GM18909 (cell line): ENCODE measurements at regions not wholly inside any gene's neighbourhood (a gene's known extent, or its start where the extent isn't known, plus 50 kb on each side); places are given as distances from the start of the nearest gene placed in this dataset.

Source experiments
- ATAC-seq: cut with Tn5 transposase; IDR thresholded peaks from one replicate; pipeline ENCODE4 v1.9.1; 2021; ENCODE audit warnings: mild to moderate bottlenecking; ENCODE audit not compliant: unreplicated experiment, poor library complexity

GRCh38 chr17:79272666-79273219 lies 198.1 kb downstream of the ENGASE start:
- ATAC-seq: no peak

- ATAC-seq: no peak
Observed at GRCh38 chr17:79272220-79272619, 197.6 kb downstream of the ENGASE start.

DNA sequence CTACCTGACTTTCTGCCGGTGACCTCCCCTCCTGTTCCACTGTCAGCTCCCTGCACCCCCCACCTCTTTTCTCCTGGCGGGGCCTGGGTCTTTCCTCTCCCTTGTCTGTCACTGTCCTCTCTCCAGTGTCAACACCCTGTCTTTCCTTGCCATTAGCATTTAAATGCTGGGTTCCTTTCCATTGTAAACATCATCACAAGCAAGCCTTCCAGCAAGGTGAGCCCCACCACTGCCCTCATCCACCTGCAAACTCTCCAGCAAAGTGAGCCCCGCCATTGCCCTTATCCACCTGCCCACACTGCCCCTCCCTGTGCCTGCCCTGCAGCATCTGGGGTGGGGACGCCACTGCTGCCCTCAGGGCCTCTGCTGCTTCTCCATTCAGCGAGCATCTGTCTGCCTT lies 195.0 kb downstream of the ENGASE start:
- ATAC-seq: no peak

- no peak for ATAC-seq
Observed at GRCh38 chr17:79263191-79263590, 188.6 kb downstream of the ENGASE start.

- no peak for ATAC-seq
Observed at GRCh38 chr17:79262624-79263023, 188.0 kb downstream of the ENGASE start.

DNA sequence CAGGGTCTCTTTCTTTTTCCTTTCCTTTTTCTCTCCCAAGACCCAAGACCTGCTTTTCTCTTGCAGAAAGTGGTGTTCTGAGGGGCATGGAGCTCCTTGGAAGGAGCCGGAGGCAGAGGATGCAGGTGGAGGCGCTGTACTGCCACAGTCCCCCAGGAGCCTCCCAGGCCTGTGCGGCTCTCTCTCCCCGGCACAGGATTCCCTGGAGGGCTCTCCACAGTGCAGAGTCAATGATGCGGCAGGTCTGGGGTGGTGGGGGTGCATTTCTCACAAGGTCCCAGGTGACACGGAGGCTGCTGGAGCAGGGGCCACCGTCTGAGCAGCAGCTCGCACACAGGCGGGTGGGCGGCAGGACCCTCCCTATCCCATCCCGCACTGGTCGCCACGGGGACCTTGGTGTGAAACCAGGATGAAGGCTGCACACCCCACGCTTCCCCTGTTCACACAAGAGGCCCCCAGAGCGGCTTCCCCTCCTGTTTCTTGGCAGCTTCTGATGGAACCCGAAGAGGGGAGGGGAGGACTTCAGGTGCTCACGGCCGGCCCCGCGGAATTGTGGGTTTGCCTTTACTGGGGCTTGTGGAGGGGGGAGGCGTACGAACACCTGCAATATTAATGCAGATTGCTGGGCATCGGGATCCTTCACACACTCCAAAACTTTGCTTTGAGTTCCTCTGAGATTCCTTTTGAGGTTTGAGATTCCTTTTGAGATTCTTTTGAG lies 186.9 kb downstream of the ENGASE start:
- no peak for ATAC-seq

GRCh38 chr17:79258843-79259242 lies 184.2 kb downstream of the ENGASE start:
- ATAC-seq: no peak

- no peak for ATAC-seq
Observed at GRCh38 chr17:79258041-79258440, 183.4 kb downstream of the ENGASE start.

DNA sequence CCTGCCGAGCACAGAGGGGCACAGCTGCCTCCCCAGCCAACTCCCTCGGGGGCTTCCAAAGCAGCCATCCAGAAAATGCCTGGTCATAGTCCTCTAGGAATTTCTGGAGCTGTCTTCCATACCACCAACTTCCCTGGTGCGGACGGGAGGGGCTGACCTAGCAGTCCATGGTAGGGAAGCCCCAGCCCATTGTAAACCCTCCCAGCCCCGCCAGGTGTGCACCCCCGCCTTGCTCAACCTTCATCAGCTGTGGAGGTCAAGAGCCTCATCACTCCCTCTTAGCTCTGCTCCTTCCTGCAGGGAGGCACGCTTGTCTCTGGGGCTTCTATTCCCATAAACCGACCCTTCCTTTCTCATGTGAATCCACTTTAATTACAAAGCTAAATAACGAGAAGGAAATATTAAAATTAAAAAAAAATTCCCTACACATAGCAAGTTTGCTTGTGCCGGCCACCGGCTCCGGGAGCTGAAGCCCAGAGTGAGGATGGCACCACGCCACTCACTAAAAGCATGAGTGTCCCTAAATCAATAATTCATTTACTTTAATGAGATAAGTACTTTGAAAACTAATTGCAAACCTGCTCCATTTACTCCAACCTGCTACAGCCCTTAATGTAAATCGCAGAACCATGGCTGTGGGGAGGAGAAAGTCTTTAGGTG lies 181.4 kb downstream of the ENGASE start:
- no peak for ATAC-seq

GRCh38 chr17:79255456-79255855 lies 180.8 kb downstream of the ENGASE start:
- no peak for ATAC-seq

DNA sequence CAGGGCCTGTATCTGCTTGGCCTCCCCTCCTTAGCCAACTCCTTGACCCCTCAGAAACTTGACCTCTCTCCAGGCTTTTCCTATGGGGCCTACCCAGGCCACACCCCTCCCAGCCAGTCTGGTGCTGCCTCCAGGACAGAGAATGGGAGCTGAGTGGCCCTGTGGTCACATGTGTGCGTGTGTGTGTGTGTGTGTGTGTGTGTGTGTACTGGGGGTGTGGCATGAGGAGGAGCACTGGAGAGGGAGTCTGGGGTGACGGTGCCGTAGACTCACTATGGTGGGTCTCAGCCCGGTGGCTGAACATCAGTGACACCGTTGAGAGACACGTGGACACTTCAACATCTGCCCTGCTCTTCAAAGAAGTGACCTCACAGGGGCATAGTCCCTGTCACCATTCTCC lies 180.4 kb downstream of the ENGASE start:
- no peak for ATAC-seq

DNA sequence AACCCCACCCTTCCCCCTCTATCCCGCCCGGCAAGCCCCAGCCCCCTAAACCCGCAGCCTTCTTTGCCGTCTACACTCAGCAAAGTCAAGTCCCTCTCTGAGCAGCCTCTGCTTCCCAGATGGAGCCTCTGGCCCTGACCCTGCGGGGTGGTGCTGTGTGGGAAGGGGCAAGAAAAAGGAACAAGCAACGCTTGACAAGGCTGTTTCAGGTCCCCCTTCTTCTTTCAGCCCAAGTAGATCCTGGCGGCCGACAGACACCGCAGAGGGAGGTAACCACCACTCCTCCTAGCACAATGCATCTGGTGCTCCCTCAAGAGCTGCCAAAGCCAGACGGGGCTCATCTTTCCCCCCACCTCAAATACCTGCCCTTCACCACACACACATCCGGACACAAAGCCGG lies 178.3 kb downstream of the ENGASE start:
- no peak for ATAC-seq

DNA sequence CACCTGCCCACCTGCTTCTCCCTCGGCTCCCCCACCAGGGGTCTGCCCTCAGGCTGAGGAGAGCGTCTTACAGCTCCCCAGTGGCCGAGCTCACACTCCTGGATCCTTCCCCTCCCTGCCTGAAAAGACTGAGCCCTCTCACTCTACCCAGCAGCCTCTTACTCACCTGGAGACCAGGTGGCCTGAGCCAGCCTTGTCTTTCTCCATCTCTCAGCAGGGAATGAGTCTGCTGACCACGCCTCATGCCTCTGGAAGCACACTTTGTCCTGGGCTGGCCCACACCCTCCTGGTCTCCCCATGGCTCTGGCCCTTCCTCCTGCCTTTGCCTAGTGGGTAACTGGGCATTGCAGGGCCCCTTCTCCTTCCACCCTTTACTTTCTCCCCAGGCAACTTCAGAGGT lies 177.2 kb downstream of the ENGASE start:
- ATAC-seq: no peak

GRCh38 chr17:79249929-79250521 lies 175.4 kb downstream of the ENGASE start:
- no peak for ATAC-seq

- no peak for ATAC-seq
Observed at GRCh38 chr17:79248843-79249493, 174.3 kb downstream of the ENGASE start.

- no peak for ATAC-seq
Observed at GRCh38 chr17:79246225-79247190, 171.9 kb downstream of the ENGASE start.

DNA sequence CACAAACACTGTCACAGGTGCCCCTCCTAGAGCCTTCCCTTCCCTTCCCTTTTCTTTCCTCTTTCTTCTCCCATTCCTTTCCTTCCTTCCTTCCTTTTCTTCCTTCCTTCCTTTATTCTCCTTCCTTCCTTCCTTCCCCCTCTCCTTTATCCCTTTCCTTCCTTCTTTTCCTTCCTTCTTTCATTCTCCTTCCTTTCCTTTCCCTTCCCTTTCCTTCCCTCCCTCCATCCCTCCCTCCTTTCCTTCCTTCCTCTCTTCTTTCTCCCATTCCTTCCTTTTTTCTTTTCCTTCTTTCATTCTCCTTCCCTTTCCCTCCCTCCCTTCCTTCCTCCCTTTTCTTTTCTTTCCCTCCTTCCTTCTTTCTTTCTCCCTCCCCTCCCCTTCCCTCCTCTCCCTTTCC lies 170.0 kb downstream of the ENGASE start:
- no peak for ATAC-seq

GRCh38 chr17:79243996-79244395 lies 169.4 kb downstream of the ENGASE start:
- no peak for ATAC-seq

DNA sequence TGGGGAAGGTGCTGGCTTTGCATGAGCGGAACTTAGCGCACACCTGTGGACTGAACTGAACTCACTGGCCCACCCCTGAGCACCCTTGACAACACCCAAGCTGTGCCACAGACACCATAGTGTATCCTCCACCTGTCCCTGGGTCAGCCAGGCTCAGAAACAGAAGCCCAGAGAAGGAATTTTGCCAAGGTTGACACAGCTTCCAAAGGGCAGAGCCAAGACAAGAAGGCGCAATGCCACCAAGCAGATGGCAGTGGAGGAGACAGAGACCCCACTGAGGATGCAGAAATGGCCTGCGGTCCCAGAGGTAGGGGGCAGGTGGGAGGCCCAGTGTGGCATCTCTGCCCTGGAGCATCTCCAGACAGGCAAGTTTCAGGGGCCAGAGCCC lies 169.0 kb downstream of the ENGASE start:
- ATAC-seq: no peak
